Colon (tissue), 2 donors: ENCODE measurements at regions not wholly inside any gene's neighbourhood (a gene's known extent, or its start where the extent isn't known, plus 50 kb on each side); places are given as distances from the start of the nearest gene placed in this dataset.
"Not testable (repeated sequence)": the region's sequence is repeated elsewhere in the genome, so short reads cannot be mapped to it uniquely, and the experiment has no call there.

Source experiments
- FAIRE-seq: peaks from 2 replicates; lab custom pipeline; 2012; peaks lifted over from hg19 to GRCh38; lab: Jason Lieb, UNC
- donor health status: control.
- donor health status: control.

DNA sequence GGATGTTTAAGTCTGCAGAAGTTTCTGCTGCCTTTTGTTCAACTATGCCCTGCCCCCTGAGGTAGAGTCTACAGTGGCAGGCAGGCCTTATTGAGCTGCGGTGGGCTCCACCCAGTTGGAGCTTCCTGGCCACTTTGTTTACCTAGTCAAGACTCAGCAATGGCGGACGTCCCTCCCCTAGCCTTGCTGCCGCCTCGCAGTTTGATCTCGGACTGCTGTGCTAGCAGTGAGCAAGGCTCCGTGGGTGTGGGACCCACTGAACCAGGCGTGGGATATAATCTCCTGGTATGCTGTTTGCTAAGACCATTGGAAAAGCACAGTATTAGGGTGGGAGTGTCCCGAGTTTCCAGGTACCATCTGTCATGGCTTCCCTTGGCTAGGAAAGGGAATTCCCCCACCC, 79.4 kb upstream of the RPS6KA6 start:
- FAIRE-seq = not testable (repeated sequence)

GRCh38 chrX:84259868-84260267, 71.9 kb upstream of the RPS6KA6 start:
- no peak for FAIRE-seq

GRCh38 chrX:84258708-84259107, 70.7 kb upstream of the RPS6KA6 start:
- FAIRE-seq = no peak

- peak; percentile 24 for FAIRE-seq
These were observed 60.2 kb upstream of the RPS6KA6 start for GRCh38 chrX:84248226-84248625.

DNA sequence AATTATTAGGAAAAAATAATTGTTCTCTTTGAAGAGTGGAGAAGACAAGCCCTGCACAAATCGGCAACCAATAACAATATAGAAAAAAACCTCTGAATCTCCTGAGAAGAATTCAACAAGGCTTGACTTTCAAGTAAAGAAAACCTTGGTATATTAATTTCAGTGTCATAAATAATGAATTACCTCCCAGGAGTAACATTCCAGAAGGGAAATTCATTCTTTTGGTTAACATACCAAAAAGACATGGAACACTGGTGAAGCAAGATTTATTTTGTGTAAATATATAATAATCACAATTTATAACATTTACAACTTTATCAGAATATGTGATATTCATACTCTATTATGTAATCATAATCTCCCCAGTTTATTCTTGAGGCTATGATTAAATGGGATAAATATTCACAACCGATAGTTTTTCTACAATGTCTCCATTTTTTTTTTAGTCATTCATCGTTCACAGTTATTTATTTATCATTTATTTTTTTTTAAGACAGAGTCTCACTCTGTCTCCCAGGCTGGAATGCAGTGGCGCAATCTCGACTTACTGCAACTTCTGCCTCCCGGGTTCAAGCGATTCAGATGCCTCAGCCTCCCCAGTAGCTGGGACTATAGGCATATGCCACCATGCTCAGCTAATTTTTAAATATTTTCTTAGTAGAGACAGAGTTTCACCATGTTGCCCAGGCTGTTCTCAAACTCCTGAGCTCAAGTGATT, 53.0 kb upstream of the RPS6KA6 start:
- no peak for FAIRE-seq
